GM13977 (cell line): ENCODE measurements at regions not wholly inside any gene's neighbourhood (a gene's known extent, or its start where the extent isn't known, plus 50 kb on each side); places are given as distances from the start of the nearest gene placed in this dataset.
"Not testable (repeated sequence)": the region's sequence is repeated elsewhere in the genome, so short reads cannot be mapped to it uniquely, and the experiment has no call there.

ENCODE experiments used
- DNase-seq: peaks from one replicate; pipeline ENCODE4 v3.0.0; 2012; ENCODE audit warnings: low spot score
- in situ Hi-C: fragments of 300-500 bp; cut with MboI; formaldehyde crosslinking; loops from one replicate; pipeline ENCODE4 v1.12.0; 2022; ENCODE audit warnings: low sequenced_read_pairs, low pct_unique_long_range_greater_than_20kb, mixed read lengths, inconsistent platforms; ENCODE audit not compliant: unreplicated experiment
- TF ChIP-seq, protein P1 (sequence below): IDR thresholded peaks from 2 replicates; pipeline ENCODE4 v1.5.1; 2012; ENCODE audit warnings: mild to moderate bottlenecking, control low read depth; ENCODE audit not compliant: insufficient read depth; ENCODE audit errors: extremely low read depth, missing control alignments

DNA sequence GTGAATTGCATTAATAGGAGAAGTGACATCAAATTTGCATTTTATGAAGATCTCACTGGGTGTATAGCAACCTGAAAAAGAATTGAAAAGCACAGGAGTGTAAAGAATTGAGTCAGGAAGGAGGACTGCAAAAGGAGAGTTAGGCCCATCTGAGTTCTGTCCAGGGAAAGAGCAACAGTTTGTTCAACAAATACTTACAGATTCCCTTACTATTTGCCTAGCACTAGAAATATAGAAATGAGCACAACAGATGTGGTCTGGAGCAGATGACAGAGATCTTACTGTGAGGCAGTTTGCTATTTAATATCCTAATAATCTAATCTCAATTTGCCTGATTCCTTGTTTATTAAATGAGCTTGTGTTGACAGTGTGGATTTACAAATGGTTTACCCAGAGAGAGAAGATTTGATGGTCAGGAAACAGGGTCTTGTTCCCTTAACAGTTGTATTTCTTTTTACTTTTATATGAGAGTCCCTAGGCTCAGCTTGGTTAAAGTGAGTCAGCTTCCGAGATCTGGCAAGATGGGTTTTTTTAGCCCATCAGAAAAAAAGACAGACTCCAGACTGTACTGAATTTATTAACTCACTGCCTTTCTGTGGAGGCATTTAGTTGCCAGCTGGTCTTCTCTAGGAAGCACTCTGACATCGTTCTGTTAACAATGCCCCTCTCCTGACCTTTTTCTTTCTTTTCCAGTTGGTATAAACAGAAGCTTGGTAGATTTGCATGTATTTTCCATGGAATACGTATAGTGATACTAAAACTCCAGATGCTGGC lies 229.7 kb downstream of the TTC6 start:
- DNase-seq, result no peak
- TF ChIP-seq, protein P1, sequence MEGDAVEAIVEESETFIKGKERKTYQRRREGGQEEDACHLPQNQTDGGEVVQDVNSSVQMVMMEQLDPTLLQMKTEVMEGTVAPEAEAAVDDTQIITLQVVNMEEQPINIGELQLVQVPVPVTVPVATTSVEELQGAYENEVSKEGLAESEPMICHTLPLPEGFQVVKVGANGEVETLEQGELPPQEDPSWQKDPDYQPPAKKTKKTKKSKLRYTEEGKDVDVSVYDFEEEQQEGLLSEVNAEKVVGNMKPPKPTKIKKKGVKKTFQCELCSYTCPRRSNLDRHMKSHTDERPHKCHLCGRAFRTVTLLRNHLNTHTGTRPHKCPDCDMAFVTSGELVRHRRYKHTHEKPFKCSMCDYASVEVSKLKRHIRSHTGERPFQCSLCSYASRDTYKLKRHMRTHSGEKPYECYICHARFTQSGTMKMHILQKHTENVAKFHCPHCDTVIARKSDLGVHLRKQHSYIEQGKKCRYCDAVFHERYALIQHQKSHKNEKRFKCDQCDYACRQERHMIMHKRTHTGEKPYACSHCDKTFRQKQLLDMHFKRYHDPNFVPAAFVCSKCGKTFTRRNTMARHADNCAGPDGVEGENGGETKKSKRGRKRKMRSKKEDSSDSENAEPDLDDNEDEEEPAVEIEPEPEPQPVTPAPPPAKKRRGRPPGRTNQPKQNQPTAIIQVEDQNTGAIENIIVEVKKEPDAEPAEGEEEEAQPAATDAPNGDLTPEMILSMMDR, result no peak
- in situ Hi-C loops, result no loop called here

DNA sequence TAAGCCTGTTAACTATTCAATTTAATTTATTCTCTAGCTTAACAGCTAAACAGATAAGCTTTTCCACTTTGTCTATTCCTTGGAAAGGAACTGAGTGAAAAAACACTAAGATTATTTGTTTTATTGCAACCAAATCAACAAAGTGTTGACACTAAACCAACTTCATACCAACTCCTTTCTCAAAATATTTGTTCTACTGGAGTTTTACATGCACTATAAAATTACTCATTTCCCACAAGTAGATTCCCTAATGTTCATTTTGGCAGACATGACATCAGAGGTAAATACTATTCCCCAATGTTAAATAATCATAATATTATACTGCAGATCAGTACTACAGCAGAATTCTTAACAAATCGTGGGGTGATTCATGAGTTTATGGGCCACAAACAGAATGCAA lies 231.4 kb downstream of the TTC6 start:
- in situ Hi-C loops, result no loop called here
- TF ChIP-seq, protein P1, result no peak
- no peak for DNase-seq

DNA sequence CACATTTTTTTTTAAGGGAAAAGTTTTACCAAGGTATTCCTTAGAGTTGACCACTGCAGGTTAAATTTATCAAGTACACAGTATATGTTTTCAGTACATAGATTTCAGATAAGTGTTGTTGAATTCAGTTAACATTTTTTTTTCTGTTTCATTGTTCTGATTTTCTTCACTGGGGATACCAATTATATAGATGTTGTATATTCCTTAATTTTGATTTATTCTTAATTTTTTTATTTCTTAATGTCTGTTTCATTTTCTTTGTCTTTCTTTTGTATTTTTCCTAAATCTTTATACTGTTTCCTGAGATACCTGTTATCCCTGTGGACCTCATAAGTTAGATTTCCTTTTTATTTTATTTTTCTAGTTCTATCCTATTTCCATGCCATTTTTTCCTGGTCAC lies 234.8 kb downstream of the TTC6 start:
- in situ Hi-C loops, result no loop called here
- no peak for DNase-seq
- TF ChIP-seq, protein P1, result no peak

DNA sequence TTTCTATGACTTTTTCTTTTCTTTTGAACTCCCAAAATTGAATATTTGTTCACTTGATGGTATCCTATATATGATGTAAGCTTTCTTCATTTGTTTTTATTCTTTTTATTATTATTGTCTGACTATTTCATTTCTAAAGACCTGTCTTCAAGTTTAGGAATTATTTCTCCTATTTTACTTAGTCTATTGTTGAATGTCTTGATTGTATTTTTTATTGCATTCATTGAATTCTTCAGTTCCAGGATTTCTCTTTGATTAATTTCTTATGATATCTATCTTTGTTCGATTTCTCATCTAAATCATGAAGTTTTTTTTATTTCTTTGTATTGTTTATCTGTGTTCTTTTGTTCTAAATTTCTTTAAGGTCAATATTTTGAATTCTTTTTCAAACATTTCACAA lies 238.8 kb downstream of the TTC6 start:
- DNase-seq, result no peak
- TF ChIP-seq, protein P1, result no peak
- in situ Hi-C loops, result no loop called here

DNA sequence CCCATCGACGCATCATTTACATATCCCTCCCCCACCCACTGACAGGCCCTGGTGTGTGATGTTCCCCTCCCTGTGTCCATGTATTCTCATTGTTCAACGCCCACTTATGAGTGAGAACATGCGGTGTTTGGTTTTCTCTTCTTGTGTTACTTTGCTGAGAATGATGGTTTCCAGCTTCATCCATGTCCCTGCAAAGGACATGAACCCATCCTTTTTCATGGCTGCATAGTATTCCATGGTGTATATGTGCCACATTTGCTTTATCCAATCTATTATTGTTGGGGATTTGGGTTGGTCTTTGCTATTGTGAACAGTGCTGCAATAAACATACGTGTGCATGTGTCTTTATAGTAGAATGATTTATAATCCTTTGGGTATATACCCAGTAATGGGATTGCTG lies 243.3 kb downstream of the TTC6 start:
- DNase-seq, in situ Hi-C loops: not testable (repeated sequence)

DNA sequence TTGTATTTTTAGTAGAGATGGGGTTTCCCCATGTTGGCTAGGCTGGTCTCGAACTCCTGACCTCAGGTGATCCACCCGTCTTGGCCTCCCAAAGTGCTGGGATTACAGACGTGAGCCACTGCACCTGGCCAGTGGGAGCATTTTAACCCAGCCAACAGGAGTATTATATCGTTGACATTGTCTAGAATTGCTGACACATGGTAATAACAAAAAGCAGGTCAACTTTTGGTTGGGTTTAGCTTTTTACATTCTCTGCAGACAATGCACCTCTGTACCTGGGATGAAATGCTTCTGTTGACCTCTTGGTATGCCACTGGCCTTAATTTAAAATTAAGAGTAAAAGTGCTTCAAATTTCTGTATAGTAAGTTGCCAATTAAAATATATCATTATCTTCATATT lies 245.6 kb downstream of the TTC6 start:
- DNase-seq, in situ Hi-C loops: not testable (repeated sequence)

DNA sequence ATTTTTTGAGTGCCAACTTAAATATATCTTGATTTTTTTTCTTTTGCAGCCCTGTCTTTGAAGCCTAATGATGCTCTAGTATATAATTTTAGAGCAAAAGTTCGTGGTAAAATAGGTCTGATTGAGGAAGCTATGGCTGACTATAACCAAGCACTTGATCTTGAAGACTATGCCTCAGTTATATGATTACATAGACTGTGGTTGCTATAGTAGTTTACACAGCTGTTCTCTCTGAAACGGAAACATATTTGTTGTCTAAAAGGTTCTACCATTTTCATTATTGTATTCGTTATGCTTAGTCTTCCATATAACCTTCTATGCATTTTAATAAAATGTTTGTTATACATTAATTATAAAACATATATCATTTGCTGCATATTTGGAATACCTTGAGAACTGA lies 246.7 kb downstream of the TTC6 start:
- TF ChIP-seq, protein P1, result no peak
- DNase-seq, result no peak
- in situ Hi-C loops, result no loop called here

DNA sequence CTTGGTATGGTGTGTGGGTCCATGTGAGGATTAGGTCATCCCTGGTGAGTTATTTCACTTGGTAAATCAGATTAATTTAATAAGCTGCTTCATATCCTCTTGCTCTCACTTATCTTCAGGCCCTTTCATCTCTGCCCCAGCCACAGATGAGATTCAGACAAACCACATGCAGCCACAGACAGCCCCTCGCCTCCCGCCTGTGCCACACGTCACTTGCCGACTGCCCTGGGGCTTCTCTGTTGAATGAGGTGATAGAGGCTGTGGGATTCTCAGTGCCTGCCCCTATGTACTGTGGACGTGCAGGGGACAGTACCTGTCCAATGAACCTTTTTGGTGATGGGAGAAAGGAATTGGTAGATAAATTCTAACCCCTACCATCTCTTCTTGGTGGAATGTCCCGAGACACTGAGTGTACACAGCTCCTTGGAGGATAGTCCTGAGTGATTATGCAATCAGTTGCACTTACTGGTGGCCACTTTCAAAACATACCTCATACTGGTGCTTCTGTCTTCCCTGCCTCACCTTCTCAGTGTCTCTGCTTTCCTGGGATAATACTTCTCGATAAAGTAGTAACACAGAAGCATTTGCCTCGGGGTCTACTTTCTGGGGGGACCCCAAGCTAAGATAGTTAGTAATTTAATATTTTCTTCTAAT lies 248.7 kb downstream of the TTC6 start:
- DNase-seq, result no peak
- in situ Hi-C loops, result no loop called here
- TF ChIP-seq, protein P1, result no peak
